T-helper 1 cell treated with Interleukin-12 subunit alpha and Interleukin-12 subunit beta and Interleukin-4 antibody, amounts not matched to agents 30 ng/mL and 1 ng/mL, for 36 hours (primary cell): ENCODE measurements at regions not wholly inside any gene's neighbourhood (a gene's known extent, or its start where the extent isn't known, plus 50 kb on each side); places are given as distances from the start of the nearest gene placed in this dataset.
"Not testable (repeated sequence)": the region's sequence is repeated elsewhere in the genome, so short reads cannot be mapped to it uniquely, and the experiment has no call there.

Experiments used
- intact Hi-C: fragments of 100-400 bp; cut with micrococcal nuclease; formaldehyde crosslinking; loops from one replicate; pipeline ENCODE4 v1.15.1; 2024

GRCh38 chr4:164623099-164623498, 130.8 kb upstream of the SMIM31 start:
- intact Hi-C loops = no loop called here

GRCh38 chr4:164639001-164639400, 114.9 kb upstream of the SMIM31 start:
- intact Hi-C loops = no loop called here

GRCh38 chr4:164648151-164648848, 105.6 kb upstream of the SMIM31 start:
- intact Hi-C loops = no loop called here

- intact Hi-C loops = no loop called here
Observed at GRCh38 chr4:164648849-164649212, 105.1 kb upstream of the SMIM31 start.

GRCh38 chr4:164659765-164660164, 94.2 kb upstream of the SMIM31 start:
- intact Hi-C loops = no loop called here

GRCh38 chr4:164676152-164676551, 77.8 kb upstream of the SMIM31 start:
- intact Hi-C loops = not testable (repeated sequence)

GRCh38 chr4:164683040-164683439, 70.9 kb upstream of the SMIM31 start:
- intact Hi-C loops = no loop called here

- intact Hi-C loops = no loop called here
Observed at GRCh38 chr4:164695650-164696049, 58.3 kb upstream of the SMIM31 start.

- intact Hi-C loops = loop anchor here (1.0 kb wide), 1 partner anchor 32 kb away; no protein-coding TSS in a partner anchor
Observed at GRCh38 chr4:164700471-164700870, 53.5 kb upstream of the SMIM31 start.

- intact Hi-C loops = no loop called here
Observed at GRCh38 chr4:164701665-164702064, 52.3 kb upstream of the SMIM31 start.
